ENCODE measurements at regions not wholly inside any gene's neighbourhood (a gene's known extent, or its start where the extent isn't known, plus 50 kb on each side); places are given as distances from the start of the nearest gene placed in this dataset.
"Not testable (repeated sequence)": the region's sequence is repeated elsewhere in the genome, so short reads cannot be mapped to it uniquely, and the experiment has no call there.

DNA sequence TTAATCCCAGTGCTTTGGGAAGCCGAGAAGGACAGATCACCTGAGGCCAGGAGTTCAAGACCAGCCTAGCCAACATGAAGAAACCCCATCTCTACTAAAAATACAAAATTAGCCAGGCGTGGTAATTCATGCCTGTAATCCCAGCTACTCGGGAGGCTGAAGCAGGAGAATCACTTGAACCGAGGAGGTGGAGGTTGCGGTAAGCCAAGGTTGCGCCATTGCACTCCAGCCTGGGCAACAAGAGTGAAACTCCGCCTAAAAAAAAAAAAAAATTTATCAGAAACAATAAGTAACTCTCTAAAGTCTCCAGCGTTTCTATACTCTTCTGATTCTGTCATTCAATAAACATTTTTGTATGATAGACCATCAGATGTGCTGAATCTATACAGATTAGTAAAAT is 55.7 kb upstream of the FNDC3B start:
- not testable (repeated sequence) for DNase-seq

DNA sequence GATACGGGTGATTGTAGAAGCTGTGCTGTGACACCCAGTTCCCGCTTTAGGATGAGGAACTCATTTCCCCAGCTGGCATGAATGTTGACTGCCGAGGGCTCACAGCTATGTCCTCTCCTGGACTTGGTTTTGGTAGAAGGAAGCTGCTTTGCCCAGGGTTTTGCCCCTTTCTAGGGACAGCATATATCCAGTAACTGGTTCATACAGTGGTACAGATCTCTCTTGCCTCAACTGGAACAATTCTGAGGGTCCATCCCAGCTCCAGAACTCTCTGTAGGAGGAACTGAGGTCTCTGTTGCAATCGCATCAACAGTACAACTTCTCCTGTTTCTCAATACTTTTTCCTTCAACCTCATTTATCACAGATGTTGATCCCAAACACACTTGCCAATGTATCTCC is 54.5 kb upstream of the FNDC3B start:
- no peak for DNase-seq

DNA sequence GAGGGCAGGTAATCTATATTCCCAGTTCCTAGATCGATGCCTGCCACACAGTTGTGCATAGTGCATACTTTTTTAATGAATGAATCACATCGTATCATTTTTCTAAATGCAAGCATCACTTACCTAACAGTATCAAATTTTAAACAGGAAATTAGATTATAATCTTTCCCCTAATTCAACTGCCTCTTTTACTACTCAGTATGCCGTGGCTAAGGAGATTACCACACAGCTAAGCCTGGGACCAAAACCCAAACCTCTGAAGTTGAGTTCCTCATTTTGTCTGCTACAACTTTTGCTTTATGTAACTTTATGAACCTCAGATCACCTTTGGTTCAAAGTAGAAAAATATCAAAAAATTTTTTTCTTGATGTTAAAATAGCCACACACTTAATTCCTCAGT is 53.2 kb upstream of the FNDC3B start:
- DNase-seq = no peak

DNA sequence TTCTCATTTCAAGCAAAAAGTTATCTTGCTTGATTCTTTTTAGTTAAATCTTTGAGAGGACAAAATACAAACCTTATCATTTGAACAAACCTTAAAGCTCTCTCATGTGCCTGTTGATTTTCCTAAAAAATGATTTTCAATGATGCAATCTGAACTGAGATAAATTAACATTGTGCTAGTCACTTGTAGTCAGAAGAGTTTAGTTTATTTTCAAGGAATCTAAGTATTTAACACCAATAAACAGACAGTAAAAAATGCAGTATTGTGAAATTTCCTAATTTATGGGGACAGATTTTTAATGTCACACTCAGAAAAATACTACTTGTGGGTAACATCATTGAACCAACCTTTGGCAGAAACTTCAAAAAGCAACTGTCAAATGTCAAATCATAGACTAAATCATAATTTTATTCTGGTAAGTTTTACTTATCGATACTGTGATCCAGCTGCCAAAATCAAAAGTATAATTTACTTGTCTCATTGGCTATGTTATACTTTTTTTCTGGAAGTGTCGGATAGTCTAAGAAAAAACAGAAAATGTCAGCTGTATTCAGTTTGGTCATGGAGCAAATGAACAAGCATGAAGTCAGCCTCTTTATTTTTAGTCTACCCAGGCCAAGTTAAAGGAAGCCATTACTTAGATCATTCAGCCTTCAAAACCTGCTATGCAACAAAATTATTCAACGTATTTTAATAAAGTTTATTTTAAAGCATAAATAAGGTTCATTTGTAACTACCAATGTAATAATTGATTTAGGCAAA is 52.4 kb upstream of the FNDC3B start:
- DNase-seq = no peak

Data from GOT3 (cell line).